Esophagus muscularis mucosa (tissue), 4 donors: ENCODE measurements at regions not wholly inside any gene's neighbourhood (a gene's known extent, or its start where the extent isn't known, plus 50 kb on each side); places are given as distances from the start of the nearest gene placed in this dataset.

Source experiments
- EP300 ChIP-seq: sonication (generic); formaldehyde crosslinking; IDR thresholded peaks from one replicate; pipeline ENCODE4 v1.6.1; 2017; ENCODE audit warnings: antibody characterized with exemption
- POLR2A ChIP-seq: fragments of 450-650 bp; IDR thresholded peaks from one replicate; pipeline ENCODE4 v1.6.1; 2017; ENCODE audit warnings: antibody characterized with exemption, moderate library complexity, mild to moderate bottlenecking, low read depth
- POLR2AphosphoS5 ChIP-seq, 2 donors: sonication (generic); formaldehyde crosslinking; IDR thresholded peaks; one replicate each; pipeline ENCODE4 v1.6.1; 2017; ENCODE audit warnings: antibody characterized with exemption in 2 of 2
- TF ChIP-seq, protein P1 (sequence below), 3 experiments: fragments of 200-600 bp in 2 of 3; fragments of 450-650 bp in 1 of 3; sonication (generic) in 2 of 3; IDR thresholded peaks; one replicate each; pipeline ENCODE4 v1.5.1; 2017 to 2019; ENCODE audit warnings: antibody characterized with exemption in 3 of 3, mild to moderate bottlenecking in 2 of 3, moderate library complexity in 1 of 3

DNA sequence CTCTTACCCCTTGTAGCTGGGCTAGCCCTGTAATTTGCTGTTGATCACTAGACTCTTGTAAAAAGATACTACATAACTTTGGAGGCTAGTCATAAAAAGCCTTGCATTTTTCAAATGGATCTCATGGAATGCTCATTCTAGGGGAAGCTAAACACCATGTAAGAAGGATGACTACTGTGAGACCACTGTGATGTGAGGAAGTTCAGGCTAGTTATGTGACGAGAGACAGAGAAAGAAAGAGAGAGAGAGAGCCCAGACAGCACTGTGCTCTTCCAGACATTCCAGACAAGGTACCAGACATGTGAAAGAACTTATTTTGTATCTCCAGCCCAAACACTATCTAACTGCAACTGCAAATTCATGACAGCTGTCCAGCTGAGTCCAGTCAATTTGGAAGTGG is 404.6 kb upstream of the PITX2 start:
- TF ChIP-seq, protein P1, sequence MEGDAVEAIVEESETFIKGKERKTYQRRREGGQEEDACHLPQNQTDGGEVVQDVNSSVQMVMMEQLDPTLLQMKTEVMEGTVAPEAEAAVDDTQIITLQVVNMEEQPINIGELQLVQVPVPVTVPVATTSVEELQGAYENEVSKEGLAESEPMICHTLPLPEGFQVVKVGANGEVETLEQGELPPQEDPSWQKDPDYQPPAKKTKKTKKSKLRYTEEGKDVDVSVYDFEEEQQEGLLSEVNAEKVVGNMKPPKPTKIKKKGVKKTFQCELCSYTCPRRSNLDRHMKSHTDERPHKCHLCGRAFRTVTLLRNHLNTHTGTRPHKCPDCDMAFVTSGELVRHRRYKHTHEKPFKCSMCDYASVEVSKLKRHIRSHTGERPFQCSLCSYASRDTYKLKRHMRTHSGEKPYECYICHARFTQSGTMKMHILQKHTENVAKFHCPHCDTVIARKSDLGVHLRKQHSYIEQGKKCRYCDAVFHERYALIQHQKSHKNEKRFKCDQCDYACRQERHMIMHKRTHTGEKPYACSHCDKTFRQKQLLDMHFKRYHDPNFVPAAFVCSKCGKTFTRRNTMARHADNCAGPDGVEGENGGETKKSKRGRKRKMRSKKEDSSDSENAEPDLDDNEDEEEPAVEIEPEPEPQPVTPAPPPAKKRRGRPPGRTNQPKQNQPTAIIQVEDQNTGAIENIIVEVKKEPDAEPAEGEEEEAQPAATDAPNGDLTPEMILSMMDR (IDR thresholded peaks at IDR 0.05): no peak
- no peak for TF ChIP-seq POLR2AphosphoS5 (IDR thresholded peaks at IDR 0.05)
- TF ChIP-seq POLR2A: no peak
- TF ChIP-seq EP300: no peak
